Body of pancreas (tissue), 4 donors: ENCODE measurements at regions not wholly inside any gene's neighbourhood (a gene's known extent, or its start where the extent isn't known, plus 50 kb on each side); places are given as distances from the start of the nearest gene placed in this dataset.

Experiments used
- POLR2A ChIP-seq, 3 donors: fragments of 450-650 bp; IDR thresholded peaks; one replicate each; pipeline ENCODE4 v1.6.1; 2016; ENCODE audit warnings: antibody characterized with exemption in 3 of 3, mild to moderate bottlenecking in 2 of 3
- TF ChIP-seq, protein P1 (sequence below), 7 experiments: fragments of 450-650 bp in 4 of 7; fragments of 200-600 bp in 3 of 7; sonication (generic) in 3 of 7; IDR thresholded peaks; one replicate each; pipeline ENCODE4 v1.5.1; 2016 to 2019; ENCODE audit warnings: antibody characterized with exemption in 7 of 7

- TF ChIP-seq, protein P1, sequence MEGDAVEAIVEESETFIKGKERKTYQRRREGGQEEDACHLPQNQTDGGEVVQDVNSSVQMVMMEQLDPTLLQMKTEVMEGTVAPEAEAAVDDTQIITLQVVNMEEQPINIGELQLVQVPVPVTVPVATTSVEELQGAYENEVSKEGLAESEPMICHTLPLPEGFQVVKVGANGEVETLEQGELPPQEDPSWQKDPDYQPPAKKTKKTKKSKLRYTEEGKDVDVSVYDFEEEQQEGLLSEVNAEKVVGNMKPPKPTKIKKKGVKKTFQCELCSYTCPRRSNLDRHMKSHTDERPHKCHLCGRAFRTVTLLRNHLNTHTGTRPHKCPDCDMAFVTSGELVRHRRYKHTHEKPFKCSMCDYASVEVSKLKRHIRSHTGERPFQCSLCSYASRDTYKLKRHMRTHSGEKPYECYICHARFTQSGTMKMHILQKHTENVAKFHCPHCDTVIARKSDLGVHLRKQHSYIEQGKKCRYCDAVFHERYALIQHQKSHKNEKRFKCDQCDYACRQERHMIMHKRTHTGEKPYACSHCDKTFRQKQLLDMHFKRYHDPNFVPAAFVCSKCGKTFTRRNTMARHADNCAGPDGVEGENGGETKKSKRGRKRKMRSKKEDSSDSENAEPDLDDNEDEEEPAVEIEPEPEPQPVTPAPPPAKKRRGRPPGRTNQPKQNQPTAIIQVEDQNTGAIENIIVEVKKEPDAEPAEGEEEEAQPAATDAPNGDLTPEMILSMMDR (IDR thresholded peaks at IDR 0.05): peak in 1 of 7 experiments; percentile 19
- no peak for TF ChIP-seq POLR2A (IDR thresholded peaks at IDR 0.05)
Observed at GRCh38 chr10:43316988-43317387, 50.1 kb upstream of the RASGEF1A start.
